Tibial artery (tissue), 4 donors: ENCODE measurements at regions not wholly inside any gene's neighbourhood (a gene's known extent, or its start where the extent isn't known, plus 50 kb on each side); places are given as distances from the start of the nearest gene placed in this dataset.

Experiments
- DNase-seq, 2 donors: peaks; one replicate each; pipeline ENCODE4 v3.0.0-alpha.2; 2019
- H3K27ac ChIP-seq, 2 donors: fragments of 200-600 bp; sonication (generic) in 1 of 2; 1 replicate in 1 of 2; 2 replicates in 1 of 2; pipeline ENCODE4 v1.5.1; 2018 to 2019; ENCODE audit warnings: mild to moderate bottlenecking in 1 of 2
- H3K27me3 ChIP-seq, 2 donors: fragments of 200-600 bp; sonication (generic) in 1 of 2; one replicate each; pipeline versions ENCODE4 v1.5.1 to v1.6.0; 2016 to 2019
- H3K36me3 ChIP-seq, 3 donors: fragments of 200-600 bp; sonication (generic) in 2 of 3; one replicate each; pipeline ENCODE4 v1.5.1; 2016 to 2019; ENCODE audit warnings: mild to moderate bottlenecking in 2 of 3
- H3K4me1 ChIP-seq, 4 donors: fragments of 200-600 bp; sonication (generic) in 2 of 4; 1 replicate in 3 of 4; 2 replicates in 1 of 4; pipeline ENCODE4 v1.5.1; 2016 to 2019
- H3K4me3 ChIP-seq, 2 donors: fragments of 200-600 bp; sonication (generic) in 1 of 2; 1 replicate in 1 of 2; 2 replicates in 1 of 2; pipeline ENCODE4 v1.5.1; 2018 to 2019; ENCODE audit warnings: mild to moderate bottlenecking in 2 of 2
- H3K9me3 ChIP-seq, 3 donors: fragments of 200-600 bp; sonication (generic) in 1 of 3; one replicate each; pipeline ENCODE4 v1.5.1; 2016 to 2019
- CTCF ChIP-seq, 2 experiments: fragments of 200-600 bp in 1 of 2; fragments of 450-650 bp in 1 of 2; IDR thresholded peaks; one replicate each; pipeline ENCODE4 v1.5.1; 2017 to 2019; ENCODE audit warnings: antibody characterized with exemption in 2 of 2, mild to moderate bottlenecking in 1 of 2, moderate library complexity in 1 of 2
- intact Hi-C: fragments of 100-400 bp; cut with DNase I; formaldehyde crosslinking; loops from one replicate; pipeline ENCODE4 v1.15.0; 2023; ENCODE audit warnings: low total_unique reads

- H3K4me3 ChIP-seq, result no peak overlapping the region
- no peaks in the 10 kb centered on the region for H3K4me1 ChIP-seq
- H3K9me3 ChIP-seq, result peaks cover 0 to 10% (median 8%) of the 10 kb centered on the region in 3 donors
- no peak overlapping the region for H3K27ac ChIP-seq
- no peak for DNase-seq
- no peak for TF ChIP-seq CTCF (IDR thresholded peaks at IDR 0.05)
- H3K27me3 ChIP-seq, result no peaks in the 10 kb centered on the region
- intact Hi-C loops, result no loop called here
- no peaks in the 10 kb centered on the region for H3K36me3 ChIP-seq
These were observed 79.2 kb upstream of the SMLR1 start for GRCh38 chr6:130748041-130748440.

- no peaks in the 10 kb centered on the region for H3K27me3 ChIP-seq
- H3K27ac ChIP-seq, result no peak overlapping the region
- no peak for TF ChIP-seq CTCF (IDR thresholded peaks at IDR 0.05)
- H3K4me3 ChIP-seq, result no peak overlapping the region
- intact Hi-C loops, result no loop called here
- DNase-seq, result no peak
- peaks cover 0 to 10% (median 8%) of the 10 kb centered on the region in 3 donors for H3K9me3 ChIP-seq
- no peaks in the 10 kb centered on the region for H3K36me3 ChIP-seq
- H3K4me1 ChIP-seq, result no peaks in the 10 kb centered on the region
These were observed 77.8 kb upstream of the SMLR1 start for GRCh38 chr6:130749402-130749801.

- TF ChIP-seq CTCF (IDR thresholded peaks at IDR 0.05), result no peak
- Histone ChIP-seq H3K27me3 (no peaks in the 10 kb centered on the region), H3K9me3 (peaks cover 0 to 10% (median 8%) of the 10 kb centered on the region in 3 donors), H3K36me3 (no peaks in the 10 kb centered on the region), H3K4me1 (no peaks in the 10 kb centered on the region), H3K27ac (no peak overlapping the region), H3K4me3 (no peak overlapping the region)
- intact Hi-C loops, result no loop called here
- no peak for DNase-seq
These were observed 74.9 kb upstream of the SMLR1 start for GRCh38 chr6:130752267-130752666.

GRCh38 chr6:130754786-130755367 is 72.3 kb upstream of the SMLR1 start:
- Histone ChIP-seq H3K36me3 (no peaks in the 10 kb centered on the region), H3K27me3 (no peaks in the 10 kb centered on the region), H3K27ac (no peak overlapping the region), H3K4me1 (no peaks in the 10 kb centered on the region), H3K4me3 (no peak overlapping the region), H3K9me3 (peaks cover 0 to 2% (median 1%) of the 10 kb centered on the region in 3 donors)
- intact Hi-C loops, result no loop called here
- no peak for DNase-seq
- TF ChIP-seq CTCF (IDR thresholded peaks at IDR 0.05), result no peak

GRCh38 chr6:130755368-130756034 is 71.7 kb upstream of the SMLR1 start:
- Histone ChIP-seq H3K27ac (no peak overlapping the region), H3K36me3 (no peaks in the 10 kb centered on the region), H3K27me3 (no peaks in the 10 kb centered on the region), H3K9me3 (no peaks in the 10 kb centered on the region), H3K4me1 (no peaks in the 10 kb centered on the region), H3K4me3 (no peak overlapping the region)
- no peak for TF ChIP-seq CTCF (IDR thresholded peaks at IDR 0.05)
- no peak for DNase-seq
- intact Hi-C loops, result no loop called here
